Endodermal cell (in vitro differentiated cells): ENCODE measurements at regions not wholly inside any gene's neighbourhood (a gene's known extent, or its start where the extent isn't known, plus 50 kb on each side); places are given as distances from the start of the nearest gene placed in this dataset.

Experiments used
- DNase-seq: peaks from one replicate; pipeline ENCODE4 v3.0.0-alpha.2; 2017
- H3K27ac ChIP-seq: 2 replicates; pipeline ENCODE4 v1.5.1; 2013; ENCODE audit warnings: mild to moderate bottlenecking, low read depth, low read length, moderate library complexity
- H3K27me3 ChIP-seq: 2 replicates; pipeline ENCODE4 v1.6.1; 2013; ENCODE audit warnings: mild to moderate bottlenecking, low read length, moderate library complexity; ENCODE audit not compliant: insufficient read depth, control insufficient read depth, poor library complexity, severe bottlenecking
- H3K36me3 ChIP-seq: 2 replicates; pipeline ENCODE4 v1.7.0; 2013; ENCODE audit warnings: mild to moderate bottlenecking, low read length, moderate library complexity; ENCODE audit not compliant: control insufficient read depth, insufficient read depth
- H3K4me1 ChIP-seq: one replicate; pipeline ENCODE4 v1.7.0; 2013; ENCODE audit warnings: low read length; ENCODE audit not compliant: control insufficient read depth, insufficient read depth
- H3K4me3 ChIP-seq: 2 replicates; pipeline ENCODE4 v1.5.1; 2013; ENCODE audit warnings: mild to moderate bottlenecking, low read length, moderate library complexity
- H3K9ac ChIP-seq: 2 replicates; pipeline ENCODE4 v1.6.1; 2013; ENCODE audit warnings: mild to moderate bottlenecking, low read length, moderate library complexity; ENCODE audit not compliant: poor library complexity, severe bottlenecking; ENCODE audit errors: extremely low read depth
- H3K9me3 ChIP-seq: 2 replicates; pipeline ENCODE4 v1.6.1; 2013; ENCODE audit warnings: mild to moderate bottlenecking, low read length, moderate library complexity; ENCODE audit not compliant: control insufficient read depth
- H3K27ac Mint-ChIP-seq: 2 replicates; pipeline ENCODE4 v1.8.0; 2020; ENCODE audit warnings: mixed read lengths
- H3K27me3 Mint-ChIP-seq: 2 replicates; pipeline ENCODE4 v1.8.0; 2021; ENCODE audit warnings: mild to moderate bottlenecking, mixed read lengths; ENCODE audit not compliant: insufficient read depth
- H3K36me3 Mint-ChIP-seq: 2 replicates; pipeline ENCODE4 v1.8.0; 2020; ENCODE audit warnings: low read depth, mixed read lengths
- H3K4me1 Mint-ChIP-seq: 2 replicates; pipeline ENCODE4 v1.8.0; 2020; ENCODE audit warnings: mixed read lengths
- H3K4me3 Mint-ChIP-seq: 2 replicates; pipeline ENCODE4 v1.8.0; 2020; ENCODE audit warnings: mild to moderate bottlenecking, moderate library complexity, mixed read lengths
- H3K9me3 Mint-ChIP-seq: 2 replicates; pipeline ENCODE4 v1.8.0; 2020; ENCODE audit warnings: mild to moderate bottlenecking, mixed read lengths
- CTCF ChIP-seq: fragments of 200-600 bp; sonication (generic); conservative IDR thresholded peaks from 2 replicates; pipeline ENCODE4 v1.5.0; 2021; ENCODE audit warnings: antibody characterized with exemption, mild to moderate bottlenecking
- WGBS, 2 experiments: methylation state at CpG; one replicate each; pipeline versions ENCODE4 v1.1.5 to v1.1.7; 2013; ENCODE audit warnings: missing lambda C conversion rate in 2 of 2, mixed read lengths in 1 of 2; ENCODE audit not compliant: insufficient coverage in 1 of 2, insufficient read length in 1 of 2; 5-methylcytosine and 5-hydroxymethylcytosine counted together

GRCh38 chr10:78942091-78942501, 126.7 kb upstream of the ZMIZ1 start:
- no peaks in the 10 kb centered on the region for H3K36me3 ChIP-seq
- 94 to 100% methylated on average over 3 to 4 of the region's 4 CpGs for WGBS, 2 experiments
- H3K4me3 ChIP-seq: no peak overlapping the region
- peaks cover 18% of the 10 kb centered on the region for H3K4me1 ChIP-seq
- H3K27me3 ChIP-seq: no peaks in the 10 kb centered on the region
- H3K27ac ChIP-seq: no peak overlapping the region
- H3K27me3 Mint-ChIP-seq: no peaks in the 10 kb centered on the region
- H3K4me3 Mint-ChIP-seq: no peak overlapping the region
- peaks cover 30% of the 10 kb centered on the region for H3K4me1 Mint-ChIP-seq
- no peak overlapping the region for H3K27ac Mint-ChIP-seq
- no peaks in the 10 kb centered on the region for H3K36me3 Mint-ChIP-seq
- no peak overlapping the region for H3K9ac ChIP-seq
- peaks cover 15% of the 10 kb centered on the region for H3K9me3 ChIP-seq
- H3K9me3 Mint-ChIP-seq: peaks cover 8% of the 10 kb centered on the region
- no peak for TF ChIP-seq CTCF
- DNase-seq: no peak

- Histone ChIP-seq H3K4me3 (no peak overlapping the region), H3K9ac (no peak overlapping the region), H3K9me3 (peaks cover 15% of the 10 kb centered on the region), H3K4me1 (peaks cover 3% of the 10 kb centered on the region), H3K27me3 (no peaks in the 10 kb centered on the region), H3K27ac (no peak overlapping the region), H3K36me3 (no peaks in the 10 kb centered on the region)
- peak; percentile 59 for DNase-seq
- no peaks in the 10 kb centered on the region for H3K36me3 Mint-ChIP-seq
- peak overlapping the region; percentile 58 for H3K27ac Mint-ChIP-seq
- TF ChIP-seq CTCF: no peak
- H3K27me3 Mint-ChIP-seq: no peaks in the 10 kb centered on the region
- 58 to 80% methylated on average over 1 to 3 of the region's 3 CpGs for WGBS, 2 experiments
- H3K4me1 Mint-ChIP-seq: peaks cover 15% of the 10 kb centered on the region
- H3K9me3 Mint-ChIP-seq: peaks cover 8% of the 10 kb centered on the region
- no peak overlapping the region for H3K4me3 Mint-ChIP-seq
These were observed 123.9 kb upstream of the ZMIZ1 start for GRCh38 chr10:78944723-78945312.

GRCh38 chr10:78945838-78946237, 122.9 kb upstream of the ZMIZ1 start:
- peaks cover 8% of the 10 kb centered on the region for H3K9me3 Mint-ChIP-seq
- no peaks in the 10 kb centered on the region for H3K36me3 Mint-ChIP-seq

More at GRCh38 chr10:78945838-78946237, 122.9 kb upstream of the ZMIZ1 start:
- no peak overlapping the region for H3K4me3 ChIP-seq
- no peak overlapping the region for H3K9ac ChIP-seq
- peaks cover 15% of the 10 kb centered on the region for H3K9me3 ChIP-seq
- peaks cover 15% of the 10 kb centered on the region for H3K4me1 Mint-ChIP-seq
- no peaks in the 10 kb centered on the region for H3K27me3 Mint-ChIP-seq
- H3K36me3 ChIP-seq: no peaks in the 10 kb centered on the region
- H3K27ac ChIP-seq: no peak overlapping the region
- TF ChIP-seq CTCF: no peak
- no peaks in the 10 kb centered on the region for H3K27me3 ChIP-seq
- H3K27ac Mint-ChIP-seq: no peak overlapping the region
- no peak overlapping the region for H3K4me3 Mint-ChIP-seq
- H3K4me1 ChIP-seq: peaks cover 3% of the 10 kb centered on the region
- no peak for DNase-seq
- WGBS, 2 experiments: 76 to 88% methylated on average over 3 to 4 of the region's 4 CpGs
